Brain microvascular endothelial cell (primary cell): ENCODE measurements at regions not wholly inside any gene's neighbourhood (a gene's known extent, or its start where the extent isn't known, plus 50 kb on each side); places are given as distances from the start of the nearest gene placed in this dataset.

Source experiments
- DNase-seq: peaks from one replicate; pipeline ENCODE4 v3.0.0-alpha.2; 2020
- H3K27ac ChIP-seq: fragments of 250-450 bp; sonication (Bioruptor Pico); 2 replicates; pipeline ENCODE4 v1.5.1; 2020; ENCODE audit warnings: mild to moderate bottlenecking, moderate library complexity
- H3K27me3 ChIP-seq: fragments of 250-450 bp; sonication (Bioruptor Pico); replicated peaks from 2 replicates; pipeline ENCODE4 v1.5.1; 2020; ENCODE audit warnings: mild to moderate bottlenecking
- H3K36me3 ChIP-seq: fragments of 250-450 bp; sonication (Bioruptor Pico); replicated peaks from 2 replicates; pipeline ENCODE4 v1.5.1; 2020; ENCODE audit warnings: mild to moderate bottlenecking
- H3K4me3 ChIP-seq: 2 replicates; pipeline ENCODE4 v1.5.1; 2011; ENCODE audit warnings: low read depth, mild to moderate bottlenecking, control low read depth, low read length, moderate library complexity
- CTCF ChIP-seq: IDR thresholded peaks from 2 replicates; pipeline ENCODE4 v1.5.1; 2011; ENCODE audit warnings: low read depth, mild to moderate bottlenecking, moderate library complexity, low read length, control low read depth, inconsistent platforms; ENCODE audit errors: missing control alignments
- in situ Hi-C: cut with HindIII; loops from 2 replicates; pipeline ENCODE4 v1.10.0; 2017; ENCODE audit warnings: low sequenced_read_pairs, low pct_ligation_motif_present

- Histone ChIP-seq H3K36me3 (no peaks in the 10 kb centered on the region), H3K27me3 (no peaks in the 10 kb centered on the region), H3K27ac (no peak overlapping the region), H3K4me3 (no peak overlapping the region)
- in situ Hi-C loops, result no loop called here
- DNase-seq, result no peak
- TF ChIP-seq CTCF, result no peak
These were observed 290.0 kb downstream of the OMA1 start for GRCh38 chr1:58256546-58256945.

GRCh38 chr1:58256041-58256440 lies 290.5 kb downstream of the OMA1 start:
- in situ Hi-C loops, result no loop called here

GRCh38 chr1:58255192-58255591 lies 291.3 kb downstream of the OMA1 start:
- no peak overlapping the region for H3K4me3 ChIP-seq
- H3K27me3 ChIP-seq, result peaks cover 6% of the 10 kb centered on the region
- H3K36me3 ChIP-seq, result no peaks in the 10 kb centered on the region
- H3K27ac ChIP-seq, result no peak overlapping the region
- DNase-seq, result no peak
- in situ Hi-C loops, result no loop called here
- TF ChIP-seq CTCF, result no peak

More at GRCh38 chr1:58256041-58256440, 290.5 kb downstream of the OMA1 start:
- no peak overlapping the region for H3K27ac ChIP-seq
- no peak overlapping the region for H3K4me3 ChIP-seq
- no peak for DNase-seq
- H3K27me3 ChIP-seq, result no peaks in the 10 kb centered on the region
- no peak for TF ChIP-seq CTCF
- H3K36me3 ChIP-seq, result no peaks in the 10 kb centered on the region

GRCh38 chr1:58251430-58252073 lies 295.0 kb downstream of the OMA1 start:
- peaks cover 25% of the 10 kb centered on the region for H3K27me3 ChIP-seq
- TF ChIP-seq CTCF, result peak; percentile 56
- no peaks in the 10 kb centered on the region for H3K36me3 ChIP-seq
- no peak for DNase-seq
- no peak overlapping the region for H3K4me3 ChIP-seq
- H3K27ac ChIP-seq, result no peak overlapping the region
- in situ Hi-C loops, result no loop called here

GRCh38 chr1:58250587-58250948 lies 296.0 kb downstream of the OMA1 start:
- Histone ChIP-seq H3K36me3 (no peaks in the 10 kb centered on the region), H3K27me3 (peaks cover 25% of the 10 kb centered on the region), H3K27ac (no peak overlapping the region), H3K4me3 (no peak overlapping the region)
- DNase-seq, result no peak
- in situ Hi-C loops, result no loop called here
- TF ChIP-seq CTCF, result no peak
